Uterus (tissue), 3 donors: ENCODE measurements at regions not wholly inside any gene's neighbourhood (a gene's known extent, or its start where the extent isn't known, plus 50 kb on each side); places are given as distances from the start of the nearest gene placed in this dataset.

Source experiments
- DNase-seq, 2 donors: peaks; one replicate each; pipeline ENCODE4 v3.0.0-alpha.2; 2019 to 2020
- H3K27ac ChIP-seq, 2 donors: fragments of 200-600 bp; sonication (generic); 1 replicate in 1 of 2; 2 replicates in 1 of 2; pipeline ENCODE4 v1.5.1; 2016 to 2018
- H3K27me3 ChIP-seq, 2 donors: fragments of 200-600 bp; sonication (generic); one replicate each; pipeline ENCODE4 v1.5.1; 2018 to 2019; ENCODE audit warnings: control low read depth in 1 of 2
- H3K36me3 ChIP-seq, 2 donors: fragments of 200-600 bp; sonication (generic); one replicate each; pipeline ENCODE4 v1.5.1; 2019; ENCODE audit warnings: control low read depth in 1 of 2
- H3K4me1 ChIP-seq, 2 donors: fragments of 200-600 bp; sonication (generic); one replicate each; pipeline ENCODE4 v1.5.1; 2018 to 2019; ENCODE audit warnings: control low read depth in 1 of 2
- H3K4me3 ChIP-seq, 2 donors: fragments of 200-600 bp; sonication (generic); 1 replicate in 1 of 2; 2 replicates in 1 of 2; pipeline ENCODE4 v1.5.1; 2018 to 2019; ENCODE audit warnings: mild to moderate bottlenecking in 1 of 2
- H3K9me3 ChIP-seq, 2 donors: fragments of 200-600 bp; sonication (generic); one replicate each; pipeline ENCODE4 v1.5.1; 2019; ENCODE audit warnings: control low read depth in 1 of 2
- POLR2A ChIP-seq, 2 donors: fragments of 450-650 bp; IDR thresholded peaks; one replicate each; pipeline ENCODE4 v1.6.1; 2016; ENCODE audit warnings: antibody characterized with exemption in 2 of 2, mild to moderate bottlenecking in 1 of 2, moderate library complexity in 1 of 2
- intact Hi-C: fragments of 100-400 bp; cut with DNase I; formaldehyde crosslinking; loops from one replicate; pipeline ENCODE4 v1.15.1; 2023; ENCODE audit warnings: low total_unique reads
- TF ChIP-seq, protein P1 (sequence below), 4 experiments: fragments of 200-600 bp in 2 of 4; fragments of 450-650 bp in 2 of 4; sonication (generic) in 2 of 4; IDR thresholded peaks; one replicate each; pipeline ENCODE4 v1.5.1; 2016 to 2019; ENCODE audit warnings: antibody characterized with exemption in 4 of 4, mild to moderate bottlenecking in 2 of 4, moderate library complexity in 1 of 4
- donor health status: DM: yes; HTN: yes; CAD: no.

- TF ChIP-seq, protein P1, sequence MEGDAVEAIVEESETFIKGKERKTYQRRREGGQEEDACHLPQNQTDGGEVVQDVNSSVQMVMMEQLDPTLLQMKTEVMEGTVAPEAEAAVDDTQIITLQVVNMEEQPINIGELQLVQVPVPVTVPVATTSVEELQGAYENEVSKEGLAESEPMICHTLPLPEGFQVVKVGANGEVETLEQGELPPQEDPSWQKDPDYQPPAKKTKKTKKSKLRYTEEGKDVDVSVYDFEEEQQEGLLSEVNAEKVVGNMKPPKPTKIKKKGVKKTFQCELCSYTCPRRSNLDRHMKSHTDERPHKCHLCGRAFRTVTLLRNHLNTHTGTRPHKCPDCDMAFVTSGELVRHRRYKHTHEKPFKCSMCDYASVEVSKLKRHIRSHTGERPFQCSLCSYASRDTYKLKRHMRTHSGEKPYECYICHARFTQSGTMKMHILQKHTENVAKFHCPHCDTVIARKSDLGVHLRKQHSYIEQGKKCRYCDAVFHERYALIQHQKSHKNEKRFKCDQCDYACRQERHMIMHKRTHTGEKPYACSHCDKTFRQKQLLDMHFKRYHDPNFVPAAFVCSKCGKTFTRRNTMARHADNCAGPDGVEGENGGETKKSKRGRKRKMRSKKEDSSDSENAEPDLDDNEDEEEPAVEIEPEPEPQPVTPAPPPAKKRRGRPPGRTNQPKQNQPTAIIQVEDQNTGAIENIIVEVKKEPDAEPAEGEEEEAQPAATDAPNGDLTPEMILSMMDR (IDR thresholded peaks at IDR 0.05), result no peak
- TF ChIP-seq POLR2A (IDR thresholded peaks at IDR 0.05), result no peak
- intact Hi-C loops, result no loop called here
- DNase-seq, result no peak
Observed at GRCh38 chr5:17039170-17039569, 103.1 kb upstream of the MYO10 start.

GRCh38 chr5:17042041-17042440, 106.0 kb upstream of the MYO10 start:
- no peaks in the 10 kb centered on the region for H3K27me3 ChIP-seq
- H3K36me3 ChIP-seq, result no peaks in the 10 kb centered on the region
- intact Hi-C loops, result no loop called here
- no peak overlapping the region for H3K27ac ChIP-seq
- no peaks in the 10 kb centered on the region for H3K4me1 ChIP-seq
- DNase-seq, result no peak
- TF ChIP-seq POLR2A (IDR thresholded peaks at IDR 0.05), result no peak
- TF ChIP-seq, protein P1 (IDR thresholded peaks at IDR 0.05), result no peak
- H3K4me3 ChIP-seq, result no peak overlapping the region
- H3K9me3 ChIP-seq, result no peaks in the 10 kb centered on the region

More at GRCh38 chr5:17039170-17039569, 103.1 kb upstream of the MYO10 start:
- Histone ChIP-seq H3K36me3 (no peaks in the 10 kb centered on the region), H3K4me1 (no peaks in the 10 kb centered on the region), H3K27ac (no peak overlapping the region), H3K9me3 (no peaks in the 10 kb centered on the region), H3K27me3 (no peaks in the 10 kb centered on the region), H3K4me3 (no peak overlapping the region)

DNA sequence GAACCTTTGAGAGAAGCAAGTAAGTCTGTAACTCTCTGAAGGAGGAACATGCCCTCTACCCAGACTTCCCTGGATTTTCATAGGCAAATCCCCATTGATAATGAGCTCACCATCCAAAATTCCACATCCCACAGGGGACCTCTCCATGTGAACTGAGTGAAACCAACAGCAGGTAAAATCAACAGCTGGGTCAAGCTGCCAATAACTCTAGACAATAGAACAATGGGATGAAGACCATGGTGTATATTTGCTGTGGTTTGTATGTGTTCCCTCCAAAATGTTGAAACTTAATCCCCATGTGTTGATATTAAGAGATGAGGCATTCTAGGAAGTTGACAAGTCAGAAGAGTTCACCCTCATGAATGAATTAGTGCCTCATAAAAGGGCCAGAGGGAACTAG, 110.2 kb upstream of the MYO10 start:
- H3K4me1 ChIP-seq, result no peaks in the 10 kb centered on the region
- no peak overlapping the region for H3K27ac ChIP-seq
- no peaks in the 10 kb centered on the region for H3K9me3 ChIP-seq
- intact Hi-C loops, result no loop called here
- H3K4me3 ChIP-seq, result no peak overlapping the region
- TF ChIP-seq POLR2A (IDR thresholded peaks at IDR 0.05), result no peak
- TF ChIP-seq, protein P1 (IDR thresholded peaks at IDR 0.05), result no peak
- H3K36me3 ChIP-seq, result no peaks in the 10 kb centered on the region
- no peaks in the 10 kb centered on the region for H3K27me3 ChIP-seq
- DNase-seq, result no peak

DNA sequence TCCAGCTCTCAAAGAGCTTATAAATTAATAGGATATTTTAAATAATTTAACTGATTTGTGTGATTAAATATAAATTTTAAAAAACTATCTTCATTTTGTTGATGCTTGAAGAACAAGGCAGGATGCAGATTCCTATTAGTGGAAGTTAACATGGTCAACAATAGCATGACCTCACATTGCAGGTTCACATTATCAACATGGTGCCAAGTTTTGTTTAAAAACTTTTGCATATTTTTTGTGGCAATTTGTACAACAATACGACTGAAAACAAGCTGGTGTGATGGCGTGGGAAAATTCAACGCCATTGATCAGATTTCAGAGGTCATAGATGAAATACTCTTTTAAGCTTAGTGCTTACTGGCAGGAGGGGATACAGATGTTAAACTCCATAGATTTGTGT, 114.1 kb upstream of the MYO10 start:
- Histone ChIP-seq H3K36me3 (no peaks in the 10 kb centered on the region), H3K4me3 (no peak overlapping the region), H3K27ac (no peak overlapping the region), H3K4me1 (no peaks in the 10 kb centered on the region), H3K9me3 (no peaks in the 10 kb centered on the region), H3K27me3 (no peaks in the 10 kb centered on the region)
- DNase-seq, result no peak
- TF ChIP-seq, protein P1 (IDR thresholded peaks at IDR 0.05), result no peak
- no peak for TF ChIP-seq POLR2A (IDR thresholded peaks at IDR 0.05)
- intact Hi-C loops, result no loop called here

GRCh38 chr5:17054911-17055310, 118.8 kb upstream of the MYO10 start:
- Histone ChIP-seq H3K36me3 (no peaks in the 10 kb centered on the region), H3K27me3 (no peaks in the 10 kb centered on the region), H3K9me3 (no peaks in the 10 kb centered on the region), H3K4me1 (no peaks in the 10 kb centered on the region), H3K4me3 (no peak overlapping the region), H3K27ac (no peak overlapping the region)
- TF ChIP-seq, protein P1 (IDR thresholded peaks at IDR 0.05), result no peak
- TF ChIP-seq POLR2A (IDR thresholded peaks at IDR 0.05), result no peak
- DNase-seq, result no peak
- intact Hi-C loops, result no loop called here
